ENCODE measurements at regions not wholly inside any gene's neighbourhood (a gene's known extent, or its start where the extent isn't known, plus 50 kb on each side); places are given as distances from the start of the nearest gene placed in this dataset.

GRCh38 chr22:49270595-49271368 is 556.9 kb downstream of the BRD1 start:
- BruUV-seq (replicated peaks), result no TSS peak
- no peaks in the 10 kb centered on the region for H4K20me1 ChIP-seq (ENCODE audit: insufficient read depth, low read length)
- no peaks in the 10 kb centered on the region for H3K9me3 ChIP-seq (ENCODE audit: low read length)
- 35% methylated on average over 4 of the region's 17 CpGs for WGBS (ENCODE audit: low lambda C conversion rate)
- H3K36me3 ChIP-seq (replicated peaks in 1 of 2; ENCODE audit: control insufficient read depth in 1 of 2, insufficient read depth in 2 of 2, low read length in 2 of 2), result no peaks in the 10 kb centered on the region
- FAIRE-seq (no peak), ATAC-seq (no peak), DNase-seq (ENCODE audit: low spot score) (no peak)
- no peaks in the 10 kb centered on the region for H3K79me2 ChIP-seq (ENCODE audit: insufficient read depth, low read length)
- intact Hi-C loops (cut with micrococcal nuclease; ENCODE audit: unreplicated experiment) (no loop called here), in situ Hi-C loops (cut with HindIII; ENCODE audit: extremely low pct_ligation_motif_present, low pct_unique_long_range_greater_than_20kb) (no loop called here)
- ChIA-PET POLR2A (no interaction called here), CTCF (ENCODE audit: low intra/inter-chr PET ratio, low total read pairs) (no interaction called here)
- H3K4me3 ChIP-seq (replicated peaks in 1 of 3; ENCODE audit: insufficient read depth in 1 of 3, low read depth in 2 of 3, low read length in 3 of 3), result no peak overlapping the region
- H3K4me2 ChIP-seq (ENCODE audit: low read depth, low read length), result no peak overlapping the region
- no peaks in the 10 kb centered on the region for H3K4me1 ChIP-seq (ENCODE audit: insufficient read depth, low read length)
- H3K27ac ChIP-seq (ENCODE audit: extremely low read length, insufficient read depth, low read length), result no peak overlapping the region
- H2AFZ ChIP-seq (ENCODE audit: low read length), result no peak overlapping the region
- TF ChIP-seq, protein P1, sequence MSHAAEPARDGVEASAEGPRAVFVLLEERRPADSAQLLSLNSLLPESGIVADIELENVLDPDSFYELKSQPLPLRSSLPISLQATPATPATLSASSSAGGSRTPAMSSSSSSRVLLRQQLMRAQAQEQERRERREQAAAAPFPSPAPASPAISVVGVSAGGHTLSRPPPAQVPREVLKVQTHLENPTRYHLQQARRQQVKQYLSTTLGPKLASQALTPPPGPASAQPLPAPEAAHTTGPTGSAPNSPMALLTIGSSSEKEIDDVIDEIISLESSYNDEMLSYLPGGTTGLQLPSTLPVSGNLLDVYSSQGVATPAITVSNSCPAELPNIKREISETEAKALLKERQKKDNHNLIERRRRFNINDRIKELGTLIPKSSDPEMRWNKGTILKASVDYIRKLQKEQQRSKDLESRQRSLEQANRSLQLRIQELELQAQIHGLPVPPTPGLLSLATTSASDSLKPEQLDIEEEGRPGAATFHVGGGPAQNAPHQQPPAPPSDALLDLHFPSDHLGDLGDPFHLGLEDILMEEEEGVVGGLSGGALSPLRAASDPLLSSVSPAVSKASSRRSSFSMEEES (CRISPR knock-in tag; IDR thresholded peaks at IDR 0.05), result no peak
- TF ChIP-seq E2F2 (CRISPR knock-in tag; IDR thresholded peaks at IDR 0.05; ENCODE audit: borderline replicate concordance) (no peak), ZNF556 (CRISPR knock-in tag; IDR thresholded peaks at IDR 0.05; ENCODE audit: borderline replicate concordance) (no peak), HNRNPK (IDR thresholded peaks at IDR 0.05; ENCODE audit: low read depth, low read length, poor library complexity, severe bottlenecking) (no peak), SRY (CRISPR knock-in tag; IDR thresholded peaks at IDR 0.05) (no peak), ELF1 (CRISPR knock-in tag; IDR thresholded peaks at IDR 0.05) (no peak), ZNF326 (CRISPR knock-in tag; IDR thresholded peaks at IDR 0.05; ENCODE audit: borderline replicate concordance) (no peak), GATAD2A (CRISPR knock-in tag; IDR thresholded peaks at IDR 0.05) (no peak), ZNF510 (CRISPR knock-in tag; IDR thresholded peaks at IDR 0.05; ENCODE audit: low read depth) (no peak), DNMT3B (CRISPR knock-in tag; conservative IDR thresholded peaks at IDR 0.05) (no peak), NR2F1 (CRISPR knock-in tag; IDR thresholded peaks at IDR 0.05) (no peak), ZNF614 (CRISPR knock-in tag; IDR thresholded peaks at IDR 0.05; ENCODE audit: borderline replicate concordance) (no peak), ZNF160 (CRISPR knock-in tag; IDR thresholded peaks at IDR 0.05) (no peak), ZNF546 (CRISPR knock-in tag; conservative IDR thresholded peaks at IDR 0.05) (no peak), SRF (IDR thresholded peaks at IDR 0.05; ENCODE audit: low read depth, low read length) (no peak), REPIN1 (CRISPR knock-in tag; IDR thresholded peaks at IDR 0.05; ENCODE audit: borderline replicate concordance, low read depth) (no peak), ZNF44 (CRISPR knock-in tag; IDR thresholded peaks at IDR 0.05) (no peak), SALL2 (CRISPR knock-in tag; IDR thresholded peaks at IDR 0.05) (no peak)
- TF ChIP-seq, protein P2, sequence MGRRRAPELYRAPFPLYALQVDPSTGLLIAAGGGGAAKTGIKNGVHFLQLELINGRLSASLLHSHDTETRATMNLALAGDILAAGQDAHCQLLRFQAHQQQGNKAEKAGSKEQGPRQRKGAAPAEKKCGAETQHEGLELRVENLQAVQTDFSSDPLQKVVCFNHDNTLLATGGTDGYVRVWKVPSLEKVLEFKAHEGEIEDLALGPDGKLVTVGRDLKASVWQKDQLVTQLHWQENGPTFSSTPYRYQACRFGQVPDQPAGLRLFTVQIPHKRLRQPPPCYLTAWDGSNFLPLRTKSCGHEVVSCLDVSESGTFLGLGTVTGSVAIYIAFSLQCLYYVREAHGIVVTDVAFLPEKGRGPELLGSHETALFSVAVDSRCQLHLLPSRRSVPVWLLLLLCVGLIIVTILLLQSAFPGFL (CRISPR knock-in tag; IDR thresholded peaks at IDR 0.05), result no peak
- H3K9ac ChIP-seq (ENCODE audit: insufficient read depth, low read depth, low read length), result no peak overlapping the region
- peaks cover 2 to 33% of the 10 kb centered on the region in 2 experiments for H3K27me3 ChIP-seq (ENCODE audit: control insufficient read depth in 1 of 2, insufficient read depth in 2 of 2, low read length in 2 of 2)

All from HepG2 (cell line).